ENCODE measurements at regions not wholly inside any gene's neighbourhood (a gene's known extent, or its start where the extent isn't known, plus 50 kb on each side); places are given as distances from the start of the nearest gene placed in this dataset.

GRCh38 chr10:91345716-91346115 lies 64.4 kb upstream of the HECTD2 start:
- TF ChIP-seq POLR2A (IDR thresholded peaks at IDR 0.05) (no peak), CTCF (IDR thresholded peaks at IDR 0.05) (no peak), EP300 (IDR thresholded peaks at IDR 0.05) (no peak)
